ENCODE measurements at regions not wholly inside any gene's neighbourhood (a gene's known extent, or its start where the extent isn't known, plus 50 kb on each side); places are given as distances from the start of the nearest gene placed in this dataset.

DNA sequence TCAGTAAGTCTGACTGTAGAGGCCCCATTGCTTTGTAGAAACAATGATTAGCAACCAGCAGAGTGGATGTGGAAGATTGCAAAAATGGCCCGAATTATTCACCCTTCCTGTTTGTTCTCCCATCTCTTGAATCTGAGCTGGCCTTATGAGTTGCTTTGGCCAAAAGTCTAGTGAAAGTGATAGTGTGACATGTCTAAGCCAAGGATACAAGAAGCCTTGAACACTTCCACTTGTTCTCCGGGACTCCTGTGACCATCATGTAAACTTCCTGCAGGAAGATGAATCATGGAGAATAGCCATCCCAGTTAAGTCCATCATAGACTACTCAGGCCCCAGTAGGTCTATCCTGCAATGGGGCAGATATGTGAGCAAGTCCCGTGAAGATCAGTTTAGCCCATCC is 252.0 kb upstream of the JAG1 start:
- no peak for DNase-seq

DNA sequence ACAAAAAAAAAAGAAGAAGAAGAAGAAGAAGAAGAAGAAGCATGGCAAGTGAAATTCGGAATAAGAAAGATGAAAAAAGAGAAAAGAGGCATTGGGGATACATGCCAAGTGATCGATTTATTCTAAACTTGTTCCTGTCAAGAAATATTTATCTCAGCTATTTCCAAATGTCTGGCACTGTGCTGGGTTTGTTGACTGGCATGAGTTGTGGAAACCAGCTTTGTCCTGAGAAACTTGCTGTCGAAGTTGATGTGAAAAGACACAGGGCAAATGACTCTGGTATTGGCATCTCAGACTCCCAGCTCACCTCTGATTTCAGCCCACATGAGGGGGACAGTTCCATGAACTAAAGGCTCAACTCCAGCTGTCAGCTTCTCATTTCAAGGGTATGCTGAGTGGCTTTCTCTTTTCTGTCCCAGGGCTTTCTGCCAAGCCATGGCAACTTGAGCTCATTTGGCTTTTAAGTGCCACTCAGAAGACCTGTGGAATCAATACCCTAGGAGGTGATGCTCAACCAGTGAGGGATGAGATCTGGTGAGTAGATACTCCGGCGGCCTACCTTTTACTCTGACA is 253.3 kb upstream of the JAG1 start:
- DNase-seq, result no peak

DNA sequence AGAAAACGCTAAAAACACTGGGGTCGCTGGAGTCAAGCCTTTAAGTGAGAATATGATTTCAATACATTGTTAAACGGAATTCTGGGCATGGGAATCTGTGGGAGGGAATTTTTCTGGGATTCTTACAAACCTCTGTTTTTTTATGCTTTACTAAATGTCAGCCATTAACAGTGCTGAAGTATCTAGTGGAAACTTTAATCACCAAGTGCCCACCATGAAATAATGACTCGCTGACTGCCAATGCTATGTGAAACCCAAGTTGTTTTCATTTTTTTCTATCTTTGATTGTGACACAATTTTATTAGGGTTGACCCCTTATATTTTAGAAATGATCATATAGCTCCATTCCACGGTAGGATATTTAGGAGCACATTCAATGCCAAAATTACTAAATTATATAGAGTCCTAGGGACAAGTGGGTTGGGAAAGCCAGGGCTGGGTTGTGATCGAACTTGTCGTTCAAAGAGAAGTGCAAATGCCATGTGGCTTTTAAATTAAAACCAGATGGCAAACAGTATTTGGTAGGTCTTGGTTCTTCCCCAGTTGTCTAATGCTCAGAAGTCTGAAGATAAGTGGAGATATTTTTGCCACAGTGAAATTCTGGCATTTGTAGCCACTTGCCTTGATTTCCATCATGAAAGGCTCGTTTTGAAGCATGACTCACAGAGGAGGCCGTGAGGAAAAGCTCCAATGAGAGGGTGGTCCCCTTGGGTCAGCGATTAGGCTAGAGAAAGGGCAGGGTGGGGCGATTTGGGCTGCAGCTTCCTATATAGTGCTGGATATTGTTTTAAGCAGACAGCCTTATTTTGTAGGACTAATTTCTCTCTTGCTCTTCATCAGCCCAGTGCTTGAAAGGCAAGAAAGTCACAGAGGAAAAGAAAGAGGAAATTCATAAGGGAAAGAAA is 254.4 kb upstream of the JAG1 start:
- DNase-seq, result no peak

DNA sequence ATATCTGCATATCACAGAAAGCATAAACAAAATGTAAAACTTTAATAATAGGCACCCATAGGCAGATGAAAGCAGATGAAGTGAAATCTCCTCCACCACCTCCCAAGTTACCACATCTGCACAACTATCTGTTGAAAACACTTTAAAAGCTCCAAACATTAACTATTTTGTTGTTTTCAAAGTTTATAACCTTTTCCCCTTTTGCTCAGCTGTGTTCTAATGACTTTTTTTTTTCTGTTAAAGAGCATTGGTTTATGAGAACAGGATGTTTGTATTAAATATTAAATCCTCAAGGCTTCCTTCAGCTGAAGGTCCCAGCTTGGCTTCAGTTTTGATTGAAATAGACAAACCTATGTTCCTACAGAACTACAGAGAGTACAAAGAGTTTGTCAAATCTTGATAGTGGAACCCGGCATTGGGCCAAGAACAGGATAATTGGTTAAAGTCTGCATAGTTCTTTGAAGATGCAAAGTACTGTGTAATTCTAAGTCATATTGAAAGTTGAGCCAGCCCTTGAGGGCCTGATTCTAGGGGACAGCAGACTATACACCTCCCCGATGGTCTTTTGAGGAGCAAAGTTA is 255.1 kb upstream of the JAG1 start:
- DNase-seq, result no peak

DNA sequence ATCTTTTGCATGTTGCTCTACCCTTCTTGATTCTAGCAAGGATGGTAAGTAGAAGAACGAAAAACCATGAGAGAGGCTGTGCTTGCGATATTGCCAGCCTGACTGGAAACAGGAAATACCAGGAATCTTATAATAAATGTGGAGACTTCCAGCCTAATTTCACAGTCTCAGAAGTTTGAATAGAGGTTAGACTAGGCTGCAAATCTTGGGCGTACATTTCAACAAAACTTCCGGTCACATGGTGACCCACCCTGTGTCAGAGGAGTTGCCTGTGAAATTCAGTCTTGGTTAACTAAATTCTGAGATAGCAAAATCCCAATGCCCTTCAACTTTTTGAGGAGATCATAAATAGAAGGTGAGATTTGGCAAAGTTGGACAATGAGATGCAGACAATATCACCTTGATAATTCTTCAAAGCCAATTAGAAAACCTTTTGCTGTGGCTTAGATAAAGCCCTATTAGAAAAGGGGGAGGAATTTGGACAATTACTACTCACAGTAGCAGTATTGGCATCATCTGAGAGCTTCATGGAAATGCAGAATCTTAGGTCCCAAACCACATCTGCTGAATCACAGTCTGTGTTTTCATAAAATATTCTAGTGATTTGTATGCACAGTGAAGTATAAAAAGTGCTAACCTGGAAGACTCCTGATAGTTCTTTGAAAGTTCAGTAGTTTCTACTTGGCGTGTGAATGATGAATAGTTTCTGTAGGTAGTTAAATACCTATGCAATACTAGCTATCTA is 262.0 kb upstream of the JAG1 start:
- no peak for DNase-seq

DNA sequence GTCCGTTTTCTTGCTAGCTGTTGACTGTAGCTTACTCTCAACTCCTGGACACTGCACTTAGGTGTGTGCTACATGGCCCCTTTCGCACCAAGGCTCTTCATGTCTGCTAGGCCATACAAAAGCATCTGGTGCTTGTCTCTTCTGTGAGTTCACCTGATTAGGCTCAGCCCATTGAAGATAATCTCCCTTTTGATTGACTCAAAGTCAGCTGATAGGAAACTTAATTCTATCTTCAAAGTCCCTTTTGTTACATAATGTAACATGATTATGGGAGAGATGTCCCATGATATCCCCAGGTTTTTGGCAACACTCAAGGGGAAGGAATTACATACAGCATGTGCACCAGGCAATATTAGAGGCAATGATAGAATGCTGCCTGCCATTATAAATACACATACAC is 263.0 kb upstream of the JAG1 start:
- no peak for DNase-seq

DNA sequence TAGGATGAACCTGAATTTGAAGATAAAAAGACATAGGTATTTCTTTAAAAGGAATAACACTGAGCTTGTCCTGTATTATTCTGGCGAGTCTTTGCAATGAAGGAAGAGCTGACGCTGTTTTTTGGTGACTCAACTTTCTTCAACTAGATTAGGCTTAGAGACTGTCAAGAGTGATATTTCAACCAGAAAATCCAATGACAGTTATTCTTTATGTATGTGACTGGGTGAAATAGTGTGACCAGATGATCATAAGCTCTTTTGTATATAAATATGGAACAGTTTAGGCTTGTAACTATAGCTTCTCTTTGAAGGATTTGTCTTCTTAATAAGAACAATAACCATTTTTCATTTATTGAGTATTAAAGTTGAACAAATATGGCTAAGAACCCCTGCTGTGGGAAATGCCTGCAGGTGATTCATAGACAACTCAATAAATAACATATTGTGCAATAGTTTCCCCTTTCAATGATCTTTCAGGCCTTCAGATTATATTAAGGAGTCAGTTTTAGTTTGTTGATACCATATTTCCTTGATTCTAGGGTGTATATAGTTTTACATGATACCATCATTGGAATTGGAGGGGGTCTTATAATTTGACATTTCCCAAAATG is 265.6 kb upstream of the JAG1 start:
- no peak for DNase-seq

DNA sequence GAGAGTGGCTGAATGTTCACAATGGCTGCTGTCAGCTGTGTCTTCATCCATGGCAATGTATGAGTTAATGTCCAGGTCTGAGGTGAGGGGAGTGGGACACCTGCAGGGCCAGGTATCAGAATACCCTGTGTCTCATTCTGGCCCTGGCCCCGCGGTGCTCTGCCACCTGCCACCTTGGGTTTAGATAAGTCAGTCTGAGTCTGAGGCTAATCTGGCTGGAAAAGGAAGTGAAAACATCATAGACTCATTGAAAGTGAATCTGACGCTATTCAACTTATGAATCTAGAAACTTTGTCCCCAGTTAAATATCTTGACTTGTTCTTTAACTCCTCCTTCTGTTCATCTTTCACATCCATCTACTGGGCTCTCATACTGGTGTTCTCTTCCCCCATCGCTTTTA is 267.1 kb upstream of the JAG1 start:
- DNase-seq, result no peak

DNA sequence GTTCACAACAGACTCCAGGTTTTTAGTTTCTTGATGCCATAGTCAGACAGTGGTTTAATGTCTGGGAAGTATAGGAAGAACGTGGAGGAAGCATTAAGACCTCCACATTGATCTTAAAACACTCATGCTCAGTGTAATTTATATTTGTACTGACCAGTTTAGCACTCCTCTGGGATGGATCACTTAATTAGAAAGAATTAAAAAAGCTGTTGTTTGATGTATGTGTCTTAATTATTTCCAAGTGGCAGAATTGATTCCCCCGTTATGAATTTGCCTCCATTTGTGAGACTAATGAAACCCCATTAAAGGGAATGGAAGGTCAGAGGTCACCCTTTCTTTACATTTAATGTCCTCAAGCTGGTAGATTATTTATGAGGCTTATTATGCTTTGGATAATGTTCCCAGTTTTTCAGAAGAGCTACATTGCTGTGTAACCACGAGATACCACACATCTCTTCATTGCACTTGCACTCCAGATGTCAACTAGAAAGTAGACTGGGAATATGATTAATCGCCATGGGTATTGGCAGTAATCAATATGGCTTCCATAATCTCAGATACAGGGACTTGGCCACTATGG is 270.0 kb upstream of the JAG1 start:
- no peak for DNase-seq

DNA sequence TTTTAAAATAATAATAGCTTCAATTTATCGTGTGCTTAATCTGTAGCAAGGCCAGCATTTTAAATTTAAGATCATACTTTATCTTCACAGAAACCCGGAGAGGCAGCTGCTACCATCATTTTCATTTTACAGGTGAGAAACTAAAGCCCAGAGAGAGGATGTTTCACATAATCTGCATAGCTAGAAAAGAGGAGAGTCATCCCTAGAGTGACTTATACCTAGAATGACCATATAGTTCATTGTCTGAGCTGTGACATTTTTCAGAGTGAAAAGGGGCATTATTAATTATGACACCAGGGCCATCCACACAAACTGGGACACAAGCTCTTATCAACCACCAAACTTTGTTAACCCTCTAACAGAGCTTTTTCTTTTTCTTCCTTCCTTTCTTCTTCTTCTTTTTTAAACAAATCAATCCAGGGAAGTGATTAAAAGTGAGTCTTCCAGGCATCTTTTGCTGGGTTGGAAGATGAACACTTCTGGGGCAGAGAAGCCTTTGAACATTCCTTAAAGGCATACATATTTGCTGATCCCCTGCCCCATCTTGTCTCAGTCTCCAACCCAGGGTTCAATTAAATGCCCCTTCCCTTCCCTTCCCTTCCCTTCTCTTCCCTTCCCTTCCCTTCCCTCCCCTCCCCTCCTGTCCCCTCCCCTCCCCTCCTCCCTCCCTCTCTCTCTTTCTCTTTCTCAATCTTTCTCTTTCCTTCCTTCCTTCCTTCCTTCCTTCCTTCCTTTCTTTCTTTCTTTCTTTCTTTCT is 272.5 kb upstream of the JAG1 start:
- no peak for DNase-seq

DNA sequence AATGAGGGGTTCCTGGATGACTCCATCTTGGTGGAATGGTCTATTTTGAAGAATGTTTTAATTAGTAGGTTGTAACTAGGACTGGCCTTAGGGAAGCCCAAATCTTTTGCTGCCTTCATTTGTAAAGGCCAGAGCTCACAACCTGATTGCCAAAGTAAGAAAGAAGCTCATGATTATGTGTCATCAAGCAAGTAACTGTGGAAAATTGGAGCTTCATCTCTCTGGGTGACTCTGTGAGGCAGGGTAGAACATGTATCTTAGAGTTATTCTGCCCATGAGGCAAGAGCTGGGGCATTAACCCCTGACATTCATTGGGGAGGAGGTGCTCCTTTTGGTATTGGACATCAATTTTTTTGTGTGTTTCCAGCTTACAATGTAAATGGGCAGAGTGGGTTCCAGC is 273.9 kb upstream of the JAG1 start:
- DNase-seq, result no peak

DNA sequence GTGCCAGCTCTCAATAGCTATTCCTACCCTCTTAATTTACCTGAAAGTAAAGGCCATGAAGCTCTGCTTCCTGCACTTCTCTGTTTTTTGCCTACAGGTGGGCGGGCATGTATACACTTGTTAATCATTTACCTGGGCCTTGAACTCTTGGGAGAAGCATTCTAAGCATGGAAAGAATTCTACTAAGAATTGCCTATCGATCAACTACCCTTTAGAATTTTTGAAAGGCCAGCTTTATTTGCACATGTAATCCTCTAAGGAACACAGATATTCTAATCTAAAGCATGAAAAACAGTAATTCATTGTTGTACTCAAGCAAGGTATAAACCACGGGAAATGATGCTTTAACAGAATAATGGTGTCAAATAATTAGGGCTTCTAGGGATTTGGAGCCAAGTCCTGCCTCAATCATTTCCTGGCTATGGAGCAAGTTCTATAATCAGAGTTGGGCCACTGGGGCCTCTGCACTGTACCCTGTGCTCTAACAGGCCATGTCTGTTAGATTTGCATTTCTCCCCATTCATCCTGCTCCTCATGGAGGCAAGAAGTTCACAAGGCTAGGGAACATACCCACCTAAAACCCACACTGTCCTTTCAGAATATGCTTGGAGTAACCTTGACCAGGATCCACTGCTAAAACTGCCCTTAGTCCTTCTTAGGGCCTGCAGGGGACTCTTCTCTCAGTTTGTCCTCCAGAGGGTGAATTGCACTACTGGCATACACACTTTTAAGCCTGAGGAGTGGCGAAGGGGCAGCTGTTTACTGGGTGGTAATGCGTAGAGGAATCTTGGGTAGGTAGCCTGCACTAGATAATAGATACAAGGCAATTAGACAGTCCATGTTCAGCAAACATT is 276.4 kb upstream of the JAG1 start:
- no peak for DNase-seq

DNA sequence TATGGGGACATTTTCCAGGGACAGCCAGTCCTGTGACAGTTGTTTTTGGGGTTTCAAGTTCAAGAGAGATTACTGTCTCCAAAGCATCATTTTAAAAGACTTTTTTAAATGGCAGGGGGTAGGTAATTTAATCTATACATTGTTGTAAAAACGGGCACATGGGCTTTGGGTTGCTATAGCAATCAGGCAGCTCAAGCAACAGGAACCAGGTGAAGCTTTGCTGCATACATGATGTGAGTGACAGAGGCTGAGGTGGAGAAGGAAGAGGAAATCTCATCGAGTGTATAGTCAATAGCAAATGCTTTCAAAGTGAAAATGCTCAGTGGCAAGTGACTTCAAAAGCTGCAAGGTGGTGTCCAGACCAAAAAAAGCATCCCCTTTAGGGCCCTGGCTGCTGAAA is 277.4 kb upstream of the JAG1 start:
- DNase-seq, result no peak

DNA sequence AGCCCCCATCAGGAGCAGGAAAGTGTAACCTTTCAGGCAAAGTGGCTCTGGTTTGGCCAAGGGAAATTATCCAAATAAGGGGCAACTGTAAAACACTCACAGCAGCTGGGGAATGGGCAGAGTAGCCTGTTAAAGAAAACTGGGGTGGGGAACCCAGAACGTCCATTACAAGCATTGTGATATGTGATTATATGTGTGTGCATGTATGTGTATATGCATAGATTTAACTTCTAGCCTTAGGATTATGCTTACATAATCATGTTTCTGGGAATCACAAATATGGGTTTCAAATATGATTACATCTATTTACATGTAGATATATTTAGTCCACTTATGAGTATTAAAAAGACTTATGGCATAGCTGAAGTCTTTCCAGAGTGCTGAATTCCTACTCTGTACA is 278.1 kb upstream of the JAG1 start:
- no peak for DNase-seq

DNA sequence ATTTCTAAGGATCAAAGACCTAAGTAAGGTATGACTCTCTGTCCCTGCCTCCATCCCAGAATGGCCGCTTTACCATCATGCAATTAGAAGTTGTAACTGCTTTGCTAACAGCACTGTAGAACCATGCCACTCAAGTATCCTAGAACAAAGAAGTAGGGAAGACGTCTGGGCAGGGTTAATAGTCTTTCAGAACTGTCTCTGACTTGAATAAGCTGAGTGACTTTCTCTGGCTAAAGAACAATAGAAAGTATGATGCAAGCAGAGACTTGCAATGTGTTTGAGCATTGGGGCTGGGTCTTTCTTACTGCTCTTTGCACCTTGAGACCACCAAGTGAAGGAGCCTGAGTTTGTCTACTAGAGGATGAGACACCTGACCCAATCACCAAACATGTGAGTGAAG is 279.6 kb upstream of the JAG1 start:
- no peak for DNase-seq

DNA sequence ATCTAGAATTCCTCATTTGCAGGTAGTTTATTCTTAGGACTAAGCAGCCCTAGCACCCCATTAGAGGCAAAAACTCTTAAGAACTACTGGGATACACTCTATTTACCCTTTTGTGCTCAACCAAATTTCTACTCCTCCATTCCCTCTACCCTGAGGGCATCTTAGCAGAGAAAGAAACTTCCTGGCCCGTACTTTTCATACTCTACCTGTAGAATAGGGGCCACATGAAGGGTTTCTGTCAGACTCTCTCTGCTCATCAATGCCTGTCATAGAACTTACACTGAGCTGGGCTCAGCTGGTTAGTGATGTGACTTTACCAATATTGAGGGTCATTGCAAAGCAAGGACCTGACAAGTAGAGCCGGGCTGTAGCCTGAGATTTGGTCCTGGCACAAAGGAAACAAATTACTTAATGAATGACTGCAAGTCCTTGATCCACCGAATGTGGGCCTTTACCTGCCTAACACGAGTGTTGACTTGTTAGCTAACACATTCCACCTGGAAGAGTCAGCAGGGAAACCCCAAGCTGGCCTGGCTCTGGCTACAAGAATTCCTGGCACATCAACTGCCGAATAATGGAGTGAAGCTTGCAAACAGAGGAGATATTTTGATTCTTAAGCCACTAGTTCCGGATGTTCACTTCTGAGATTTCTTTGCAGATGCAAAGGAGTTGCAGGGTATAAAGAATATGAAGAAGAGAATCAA is 280.5 kb upstream of the JAG1 start:
- DNase-seq, result no peak

DNA sequence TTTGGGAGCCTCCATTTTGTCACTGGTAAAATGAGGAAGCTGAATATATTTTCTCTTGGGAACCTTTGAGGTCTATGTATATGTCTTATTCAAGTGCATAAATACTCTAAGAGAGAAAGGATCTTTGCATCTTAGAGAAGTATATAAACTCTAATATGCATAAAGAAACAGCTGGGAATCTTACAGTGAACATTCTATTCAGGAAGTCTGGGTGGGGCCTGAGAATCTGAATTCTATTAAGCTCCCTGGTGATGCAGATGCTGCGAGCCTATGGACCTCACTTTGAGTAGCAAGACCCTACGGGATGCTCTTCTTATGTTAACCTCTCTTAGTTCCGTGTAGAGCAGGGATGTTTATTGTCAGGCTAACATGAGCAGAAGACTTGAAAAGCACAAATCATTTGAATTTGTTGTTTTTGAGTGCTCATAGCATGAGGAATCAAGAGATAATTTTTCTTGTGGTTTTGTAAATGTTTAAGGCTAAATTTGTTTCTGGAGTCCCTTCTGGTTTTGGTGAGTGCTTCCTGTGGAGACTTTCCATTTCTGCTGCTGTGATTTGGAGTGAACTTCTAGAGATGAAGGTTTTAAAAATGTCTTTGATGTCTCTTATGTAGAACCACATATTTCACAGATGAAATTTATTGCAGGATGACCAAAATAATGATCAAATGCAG is 281.2 kb upstream of the JAG1 start:
- no peak for DNase-seq

DNA sequence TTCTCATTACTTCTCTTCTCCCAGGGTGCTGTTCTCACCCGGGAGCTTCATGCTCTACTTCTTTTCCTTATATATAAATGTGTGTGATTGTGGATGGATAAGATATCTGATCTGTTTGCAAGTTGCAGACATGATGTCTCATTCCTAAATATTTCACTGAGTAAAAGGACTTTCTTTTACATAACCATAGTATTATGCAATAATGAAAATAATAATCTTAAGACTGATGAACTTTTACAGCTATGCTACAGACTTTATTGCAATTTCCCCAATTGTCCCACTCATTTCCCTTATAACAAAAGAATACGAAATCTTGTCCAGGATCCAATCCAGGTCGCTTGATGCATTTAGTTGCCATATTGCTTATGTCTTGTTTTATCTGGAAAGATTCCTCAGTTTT is 284.5 kb upstream of the JAG1 start:
- DNase-seq, result no peak

DNA sequence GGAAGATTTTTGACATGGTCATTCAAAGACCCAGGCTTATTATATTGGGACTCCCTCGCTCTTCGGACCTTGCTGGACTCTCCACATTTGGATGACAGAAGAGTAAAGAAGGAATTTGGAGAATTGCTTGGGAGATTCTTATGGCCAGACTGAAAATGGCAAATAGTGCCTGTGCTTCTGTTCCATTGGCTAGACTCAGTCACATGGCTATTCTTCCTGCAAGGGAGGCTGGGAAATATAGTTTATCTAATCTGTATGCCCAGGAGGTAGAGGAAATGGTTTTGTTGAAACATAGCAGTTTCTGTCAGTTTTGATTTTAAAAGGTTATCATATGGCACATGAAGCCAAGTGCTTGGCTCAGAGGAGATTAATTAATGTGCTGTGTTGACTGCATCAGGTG is 286.6 kb upstream of the JAG1 start:
- DNase-seq, result no peak
